ENCODE measurements at regions not wholly inside any gene's neighbourhood (a gene's known extent, or its start where the extent isn't known, plus 50 kb on each side); places are given as distances from the start of the nearest gene placed in this dataset.
"Not testable (repeated sequence)": the region's sequence is repeated elsewhere in the genome, so short reads cannot be mapped to it uniquely, and the experiment has no call there.

DNA sequence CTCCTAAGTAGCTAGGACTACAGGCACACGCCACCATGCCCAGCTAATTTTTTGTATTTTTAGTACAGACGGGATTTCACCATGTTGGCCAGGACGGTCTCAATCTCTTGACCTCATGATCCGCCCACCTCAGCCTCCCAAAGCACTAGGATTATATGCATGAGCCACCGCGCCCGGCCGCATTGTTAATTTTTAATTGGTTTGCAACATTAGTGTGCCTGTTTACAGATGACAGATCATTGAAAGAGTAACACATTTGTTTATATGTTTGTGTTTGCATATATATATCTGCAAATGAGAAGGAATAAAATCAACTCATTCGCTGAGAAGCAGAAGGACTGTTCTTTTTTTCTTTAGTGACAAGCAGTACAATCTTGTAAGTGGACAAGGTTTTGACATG lies 152.2 kb upstream of the FNDC3A start:
- H3K27me3 ChIP-seq (ENCODE audit: control insufficient read depth, insufficient read depth, low read length); DNase-seq; H3K9me3 ChIP-seq (ENCODE audit: control insufficient read depth, low read depth, low read length); H3K4me1 ChIP-seq (ENCODE audit: control insufficient read depth, insufficient read depth, low read length); H3K4me3 ChIP-seq (ENCODE audit: low read length); H3K36me3 ChIP-seq (ENCODE audit: control insufficient read depth, insufficient read depth, low read length); H3K27ac ChIP-seq (ENCODE audit: low read length): not testable (repeated sequence)
- WGBS (ENCODE audit: insufficient coverage, low lambda C conversion rate): no CpG with 5 or more reads among the region's 9 CpGs

DNA sequence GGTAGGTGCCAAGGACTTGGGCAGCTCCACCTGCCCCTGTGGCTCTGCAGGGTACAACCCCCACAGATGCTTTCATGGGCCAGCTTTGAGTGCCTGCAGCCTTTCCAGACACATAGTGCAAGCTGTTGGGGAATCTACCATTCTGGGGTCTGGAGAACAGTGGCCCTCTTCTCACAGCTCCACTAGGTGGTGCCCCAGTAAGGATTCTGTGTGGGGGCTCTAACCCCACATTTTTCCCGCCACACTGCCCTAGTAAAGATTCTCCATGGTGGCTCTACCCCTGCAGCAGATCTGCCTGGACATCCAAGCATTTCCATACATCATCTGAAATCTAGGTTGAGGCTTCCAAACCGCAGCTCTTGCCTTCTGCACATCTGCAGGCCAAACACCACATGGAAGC lies 149.7 kb upstream of the FNDC3A start:
- WGBS (ENCODE audit: insufficient coverage, low lambda C conversion rate): no CpG with 5 or more reads among the region's 2 CpGs
- Histone ChIP-seq H3K9me3 (ENCODE audit: control insufficient read depth, low read depth, low read length) (no peaks in the 10 kb centered on the region), H3K27ac (ENCODE audit: low read length) (no peak overlapping the region), H3K4me3 (ENCODE audit: low read length) (no peak overlapping the region), H3K4me1 (ENCODE audit: control insufficient read depth, insufficient read depth, low read length) (no peaks in the 10 kb centered on the region), H3K36me3 (ENCODE audit: control insufficient read depth, insufficient read depth, low read length) (no peaks in the 10 kb centered on the region), H3K27me3 (ENCODE audit: control insufficient read depth, insufficient read depth, low read length) (no peaks in the 10 kb centered on the region)
- no peak for DNase-seq

DNA sequence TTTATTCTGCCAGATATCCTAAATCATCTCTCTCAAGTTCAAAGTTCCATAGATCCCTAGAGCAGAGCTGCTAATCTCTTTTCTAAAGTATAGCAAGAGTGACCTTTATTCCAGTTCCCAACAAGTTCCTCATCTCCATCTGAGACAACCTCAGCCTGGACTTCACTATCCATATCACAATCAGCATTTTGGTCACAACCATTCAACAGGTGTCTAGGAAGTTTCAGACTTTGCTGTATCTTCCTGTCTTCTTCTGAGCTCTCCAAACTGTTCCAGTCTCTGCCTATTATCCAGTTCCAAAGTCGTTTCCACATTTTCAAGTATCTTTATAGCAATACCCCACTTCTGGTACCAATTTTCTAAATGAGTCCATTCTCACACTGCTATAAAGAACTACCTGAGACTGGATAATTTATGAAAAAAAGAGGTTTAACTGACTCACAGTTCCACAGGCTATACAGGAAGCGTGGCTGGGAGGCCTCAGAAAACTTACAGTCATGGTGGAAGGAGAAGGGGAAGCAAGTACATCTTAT lies 148.7 kb upstream of the FNDC3A start:
- not testable (repeated sequence) for H3K9me3 ChIP-seq (ENCODE audit: control insufficient read depth, low read depth, low read length); H3K27ac ChIP-seq (ENCODE audit: low read length); H3K36me3 ChIP-seq (ENCODE audit: control insufficient read depth, insufficient read depth, low read length); H3K4me1 ChIP-seq (ENCODE audit: control insufficient read depth, insufficient read depth, low read length); DNase-seq; H3K27me3 ChIP-seq (ENCODE audit: control insufficient read depth, insufficient read depth, low read length); H3K4me3 ChIP-seq (ENCODE audit: low read length)
- WGBS (ENCODE audit: insufficient coverage, low lambda C conversion rate): 17% methylated on average over 1 of the region's 2 CpGs

DNA sequence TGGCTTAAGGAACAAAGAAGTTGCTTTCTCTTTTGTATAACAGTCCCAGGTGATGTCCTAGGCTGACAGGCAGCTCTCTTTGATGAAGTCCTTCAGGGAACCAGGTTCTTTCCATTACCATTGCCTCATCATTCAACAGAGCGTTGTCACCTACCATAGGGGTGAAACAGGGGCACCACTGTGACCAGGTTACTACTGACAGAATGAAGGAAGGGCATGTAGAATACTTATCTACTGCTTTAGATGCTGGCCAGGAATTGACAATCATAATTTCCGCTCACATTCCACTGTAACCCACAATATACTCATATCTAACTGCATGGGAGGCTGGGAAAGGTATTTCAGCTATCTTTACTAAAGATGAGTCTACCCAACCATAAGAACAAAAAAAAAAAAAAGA lies 148.0 kb upstream of the FNDC3A start:
- H3K4me3 ChIP-seq (ENCODE audit: low read length): no peak overlapping the region
- no peaks in the 10 kb centered on the region for H3K27me3 ChIP-seq (ENCODE audit: control insufficient read depth, insufficient read depth, low read length)
- no peaks in the 10 kb centered on the region for H3K4me1 ChIP-seq (ENCODE audit: control insufficient read depth, insufficient read depth, low read length)
- H3K36me3 ChIP-seq (ENCODE audit: control insufficient read depth, insufficient read depth, low read length): no peaks in the 10 kb centered on the region
- WGBS (ENCODE audit: insufficient coverage, low lambda C conversion rate): no CpG with 5 or more reads among the region's 2 CpGs
- no peak for DNase-seq
- no peak overlapping the region for H3K27ac ChIP-seq (ENCODE audit: low read length)
- no peaks in the 10 kb centered on the region for H3K9me3 ChIP-seq (ENCODE audit: control insufficient read depth, low read depth, low read length)

DNA sequence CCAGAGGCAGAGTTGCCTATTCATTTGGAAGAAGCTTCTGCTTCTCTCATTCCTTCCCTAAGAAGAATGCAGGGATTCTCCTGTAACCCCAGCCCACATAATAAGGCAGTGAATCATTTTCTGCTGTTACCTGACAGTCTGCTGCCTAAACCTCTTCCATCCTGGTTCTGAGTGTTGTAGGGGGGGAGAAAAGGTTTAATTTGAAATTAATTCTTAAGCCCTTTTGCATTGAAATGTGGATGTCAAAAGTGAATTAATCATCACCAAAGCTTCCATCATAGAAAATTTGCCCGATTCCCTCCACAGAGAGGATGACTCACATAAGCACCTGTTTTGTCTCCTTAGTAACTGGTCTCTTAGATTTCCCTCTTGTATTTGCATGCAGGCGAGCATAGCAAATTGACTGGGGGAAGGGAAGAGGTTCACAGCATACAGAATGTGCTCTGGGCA lies 146.7 kb upstream of the FNDC3A start:
- Histone ChIP-seq H3K27ac (ENCODE audit: low read length) (no peak overlapping the region), H3K9me3 (ENCODE audit: control insufficient read depth, low read depth, low read length) (no peaks in the 10 kb centered on the region), H3K27me3 (ENCODE audit: control insufficient read depth, insufficient read depth, low read length) (no peaks in the 10 kb centered on the region), H3K36me3 (ENCODE audit: control insufficient read depth, insufficient read depth, low read length) (no peaks in the 10 kb centered on the region), H3K4me1 (ENCODE audit: control insufficient read depth, insufficient read depth, low read length) (no peaks in the 10 kb centered on the region), H3K4me3 (ENCODE audit: low read length) (no peak overlapping the region)
- peak in 1 of 2 donors; percentile 8 for DNase-seq
- no CpG with 5 or more reads among the region's 2 CpGs for WGBS (ENCODE audit: insufficient coverage, low lambda C conversion rate)

DNA sequence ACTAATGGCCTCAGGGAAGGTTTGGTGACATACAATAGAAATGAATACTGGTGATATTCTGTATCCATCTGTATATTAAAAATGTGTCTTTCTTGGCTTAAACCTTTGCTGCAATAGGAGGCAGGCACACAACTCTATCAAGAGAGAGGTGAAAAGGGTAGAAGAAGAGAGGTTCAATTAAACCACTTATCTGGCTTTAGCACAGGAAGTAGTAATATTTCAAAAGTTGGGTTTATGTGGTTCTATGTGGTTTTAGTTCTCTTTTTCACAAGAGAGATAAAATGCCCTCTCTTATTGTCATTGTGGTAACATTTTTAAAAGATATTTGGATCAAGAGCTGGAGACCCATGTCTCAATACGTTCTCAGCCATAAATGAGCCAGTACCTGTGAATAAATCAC lies 146.2 kb upstream of the FNDC3A start:
- Histone ChIP-seq H3K27ac (ENCODE audit: low read length) (no peak overlapping the region), H3K4me1 (ENCODE audit: control insufficient read depth, insufficient read depth, low read length) (no peaks in the 10 kb centered on the region), H3K4me3 (ENCODE audit: low read length) (no peak overlapping the region), H3K27me3 (ENCODE audit: control insufficient read depth, insufficient read depth, low read length) (no peaks in the 10 kb centered on the region), H3K36me3 (ENCODE audit: control insufficient read depth, insufficient read depth, low read length) (no peaks in the 10 kb centered on the region), H3K9me3 (ENCODE audit: control insufficient read depth, low read depth, low read length) (no peaks in the 10 kb centered on the region)
- no peak for DNase-seq
- WGBS (ENCODE audit: insufficient coverage, low lambda C conversion rate): no CpG with 5 or more reads among the region's 1 CpG

DNA sequence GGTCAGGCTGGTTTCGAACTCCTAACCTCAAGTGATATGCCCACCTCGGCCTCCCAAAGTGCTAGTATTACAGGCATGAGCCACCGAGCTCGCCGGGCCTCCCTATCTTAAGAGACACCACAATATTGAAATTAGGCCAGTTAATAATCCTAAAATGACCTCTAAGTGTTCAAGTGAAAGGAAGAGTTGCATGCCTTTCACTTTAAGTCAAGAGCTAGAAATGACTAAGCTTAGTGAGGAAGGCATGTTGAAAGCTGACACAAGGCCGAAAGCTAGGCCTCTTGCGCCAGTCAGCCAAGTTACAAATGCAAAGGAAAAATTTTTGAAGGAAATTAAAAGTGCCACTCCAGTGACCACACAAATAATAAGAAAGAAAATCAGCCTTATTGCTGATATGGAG lies 144.5 kb upstream of the FNDC3A start:
- WGBS (ENCODE audit: insufficient coverage, low lambda C conversion rate): 76% methylated on average over 2 of the region's 7 CpGs
- Histone ChIP-seq H3K36me3 (ENCODE audit: control insufficient read depth, insufficient read depth, low read length) (no peaks in the 10 kb centered on the region), H3K4me3 (ENCODE audit: low read length) (no peak overlapping the region), H3K9me3 (ENCODE audit: control insufficient read depth, low read depth, low read length) (no peaks in the 10 kb centered on the region), H3K27me3 (ENCODE audit: control insufficient read depth, insufficient read depth, low read length) (no peaks in the 10 kb centered on the region), H3K27ac (ENCODE audit: low read length) (no peak overlapping the region), H3K4me1 (ENCODE audit: control insufficient read depth, insufficient read depth, low read length) (no peaks in the 10 kb centered on the region)
- DNase-seq: no peak

DNA sequence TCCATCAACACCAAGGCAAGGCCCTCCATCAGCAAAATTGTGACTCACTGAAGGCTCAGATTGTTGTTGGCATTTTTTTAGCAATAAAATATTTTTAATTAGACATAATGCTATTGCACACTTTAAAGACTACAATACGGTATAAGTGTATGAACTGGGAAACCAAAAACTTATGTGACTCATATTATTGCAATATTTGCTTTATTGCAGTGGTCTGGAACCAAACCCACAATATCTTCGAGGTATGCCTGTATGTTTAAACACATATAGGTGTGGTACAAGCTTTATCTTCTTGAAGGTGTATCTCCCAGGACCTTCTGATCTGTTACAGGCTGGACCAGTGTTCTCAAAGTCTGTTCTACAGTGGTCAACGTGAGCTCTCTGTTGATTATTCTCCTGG lies 142.3 kb upstream of the FNDC3A start:
- 86% methylated on average over 1 of the region's 3 CpGs for WGBS (ENCODE audit: insufficient coverage, low lambda C conversion rate)
- no peak for DNase-seq
- H3K4me1 ChIP-seq (ENCODE audit: control insufficient read depth, insufficient read depth, low read length): no peaks in the 10 kb centered on the region

DNA sequence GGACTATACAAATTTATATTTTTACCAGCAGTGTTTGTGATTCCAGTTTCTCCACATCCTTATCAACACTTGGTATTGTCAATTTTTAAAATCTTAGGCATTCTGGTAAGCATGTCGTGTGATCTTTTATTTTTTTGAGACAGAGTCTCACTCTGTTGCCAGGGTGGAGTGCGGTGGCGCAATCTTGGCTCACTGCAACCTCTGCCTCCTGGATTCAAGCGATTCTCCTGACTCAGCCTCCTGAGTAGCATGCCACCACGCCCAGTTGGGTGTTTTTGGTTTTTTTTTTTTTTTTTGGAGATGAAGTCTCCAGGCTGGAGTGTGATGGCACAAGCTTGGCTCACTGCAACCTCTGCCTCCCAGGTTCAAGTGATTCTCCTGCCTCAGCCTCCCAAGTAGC lies 140.4 kb upstream of the FNDC3A start:
- H3K9me3 ChIP-seq (ENCODE audit: control insufficient read depth, low read depth, low read length); H3K4me3 ChIP-seq (ENCODE audit: low read length); H3K36me3 ChIP-seq (ENCODE audit: control insufficient read depth, insufficient read depth, low read length); H3K27me3 ChIP-seq (ENCODE audit: control insufficient read depth, insufficient read depth, low read length); H3K4me1 ChIP-seq (ENCODE audit: control insufficient read depth, insufficient read depth, low read length); H3K27ac ChIP-seq (ENCODE audit: low read length); DNase-seq: not testable (repeated sequence)
- WGBS (ENCODE audit: insufficient coverage, low lambda C conversion rate): no CpG with 5 or more reads among the region's 5 CpGs

More for the DNA sequence above, 142.3 kb upstream of the FNDC3A start:
- H3K9me3 ChIP-seq (ENCODE audit: control insufficient read depth, low read depth, low read length): no peaks in the 10 kb centered on the region
- no peaks in the 10 kb centered on the region for H3K27me3 ChIP-seq (ENCODE audit: control insufficient read depth, insufficient read depth, low read length)
- H3K36me3 ChIP-seq (ENCODE audit: control insufficient read depth, insufficient read depth, low read length): no peaks in the 10 kb centered on the region
- H3K4me3 ChIP-seq (ENCODE audit: low read length): no peak overlapping the region
- H3K27ac ChIP-seq (ENCODE audit: low read length): no peak overlapping the region

DNA sequence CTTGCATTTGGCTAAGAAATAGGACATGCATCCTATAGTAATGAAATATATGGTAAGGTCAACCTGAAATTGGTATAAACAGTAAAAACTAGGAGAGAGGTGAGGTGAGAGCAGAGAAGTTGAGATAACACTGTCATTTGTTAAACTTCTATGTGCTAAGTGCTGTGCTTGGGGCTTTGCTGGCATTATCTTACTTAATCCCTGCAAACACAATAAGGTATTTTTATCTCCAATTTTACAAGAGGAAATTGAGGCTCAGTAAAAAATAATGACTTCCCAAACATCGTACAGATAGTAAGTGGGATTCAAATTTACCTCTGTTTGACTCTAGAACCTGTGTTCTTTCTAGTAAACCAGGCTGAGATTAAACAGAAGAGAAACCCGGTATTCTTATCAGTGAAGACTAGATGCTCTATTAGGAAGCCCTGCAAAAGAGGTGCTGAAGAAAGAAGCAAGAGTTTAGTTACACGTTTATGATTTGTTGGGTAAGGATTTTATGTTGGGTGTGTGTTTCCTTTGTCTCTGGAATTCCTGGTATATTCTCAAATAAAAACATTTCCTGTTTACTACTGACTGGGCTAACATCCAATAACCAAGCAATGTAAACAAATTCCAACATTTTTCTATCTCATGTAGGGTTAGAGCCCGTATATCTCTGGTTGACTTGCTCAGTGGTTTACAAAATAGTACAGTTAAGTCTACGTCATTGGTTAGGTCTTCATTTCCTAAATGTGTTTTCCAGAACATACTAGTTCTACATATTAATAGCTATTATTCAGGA lies 137.3 kb upstream of the FNDC3A start:
- Histone ChIP-seq H3K36me3 (ENCODE audit: control insufficient read depth, insufficient read depth, low read length) (no peaks in the 10 kb centered on the region), H3K4me3 (ENCODE audit: low read length) (no peak overlapping the region), H3K27me3 (ENCODE audit: control insufficient read depth, insufficient read depth, low read length) (no peaks in the 10 kb centered on the region), H3K4me1 (ENCODE audit: control insufficient read depth, insufficient read depth, low read length) (no peaks in the 10 kb centered on the region), H3K9me3 (ENCODE audit: control insufficient read depth, low read depth, low read length) (no peaks in the 10 kb centered on the region), H3K27ac (ENCODE audit: low read length) (no peak overlapping the region)
- WGBS (ENCODE audit: insufficient coverage, low lambda C conversion rate): 0% methylated on average over 1 of the region's 5 CpGs
- peak in 1 of 2 donors; percentile 9 for DNase-seq

DNA sequence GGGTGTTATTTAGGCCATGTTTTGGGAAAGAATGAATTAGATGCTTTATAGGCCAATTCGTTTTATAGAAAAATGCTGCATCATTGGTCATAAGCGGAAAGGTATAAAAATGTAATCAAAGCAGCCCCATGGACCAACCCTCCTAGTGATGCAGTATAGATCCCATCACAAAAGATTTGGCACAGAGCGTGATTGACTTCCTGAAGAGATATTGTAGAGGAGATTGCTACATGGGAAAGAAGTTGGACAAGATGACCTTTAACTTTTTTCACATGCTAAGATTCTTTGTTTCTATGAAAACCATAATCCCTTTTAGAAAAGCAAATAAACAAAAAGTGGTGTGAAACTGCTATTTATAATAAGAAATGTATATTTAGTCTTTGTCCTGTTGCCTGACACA lies 136.5 kb upstream of the FNDC3A start:
- no peak for DNase-seq
- no peak overlapping the region for H3K27ac ChIP-seq (ENCODE audit: low read length)

More for the DNA sequence above, 136.5 kb upstream of the FNDC3A start:
- Histone ChIP-seq H3K4me1 (ENCODE audit: control insufficient read depth, insufficient read depth, low read length) (no peaks in the 10 kb centered on the region), H3K27me3 (ENCODE audit: control insufficient read depth, insufficient read depth, low read length) (no peaks in the 10 kb centered on the region), H3K36me3 (ENCODE audit: control insufficient read depth, insufficient read depth, low read length) (no peaks in the 10 kb centered on the region), H3K4me3 (ENCODE audit: low read length) (no peak overlapping the region), H3K9me3 (ENCODE audit: control insufficient read depth, low read depth, low read length) (no peaks in the 10 kb centered on the region)
- WGBS (ENCODE audit: insufficient coverage, low lambda C conversion rate): 92% methylated on average over 2 of the region's 3 CpGs

Data from large intestine (tissue), 3 donors.